HG03108 (cell line): ENCODE measurements at regions not wholly inside any gene's neighbourhood (a gene's known extent, or its start where the extent isn't known, plus 50 kb on each side); places are given as distances from the start of the nearest gene placed in this dataset.

Experiments
- ATAC-seq: cut with Tn5 transposase; IDR thresholded peaks from one replicate; pipeline ENCODE4 v1.9.1; 2021; ENCODE audit warnings: moderate library complexity; ENCODE audit not compliant: unreplicated experiment

DNA sequence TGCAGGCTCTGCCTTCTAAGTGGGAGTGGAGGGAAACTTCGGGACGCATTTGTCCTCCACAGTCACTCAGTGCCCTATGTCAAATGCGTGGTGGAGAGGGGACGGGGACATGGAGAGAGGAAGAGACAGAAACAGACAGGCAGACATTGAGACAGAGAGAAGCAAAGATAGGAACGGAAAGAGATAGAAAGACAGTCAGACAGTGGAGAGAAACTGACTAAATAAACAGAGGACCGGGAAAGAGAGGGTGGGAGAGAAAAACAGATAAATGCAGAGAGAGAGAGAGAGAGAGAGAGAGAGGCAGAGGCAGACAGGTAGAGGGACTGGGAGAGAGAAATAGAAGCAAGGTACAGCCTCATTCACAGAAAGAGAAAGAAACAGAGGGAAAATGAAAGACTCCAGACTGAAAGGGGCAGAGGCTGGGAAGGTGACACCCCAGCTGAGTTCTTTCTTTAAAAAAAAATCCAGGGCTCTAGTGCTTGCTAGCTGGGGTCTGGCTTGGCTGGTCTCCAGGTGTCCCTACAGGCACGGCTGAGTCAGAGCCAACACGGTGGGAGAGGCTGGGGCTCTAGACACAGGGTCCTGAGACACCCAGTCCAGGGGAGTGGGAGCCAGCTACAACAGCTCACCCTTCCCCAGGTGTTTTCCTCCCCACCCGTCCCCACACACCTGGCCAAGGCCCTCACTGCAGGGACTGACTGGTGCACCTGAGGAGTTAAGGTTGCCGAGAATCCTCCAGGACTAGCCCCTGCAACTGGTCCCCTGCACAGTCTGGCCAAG lies 506.1 kb upstream of the PROK2 start:
- no peak for ATAC-seq

DNA sequence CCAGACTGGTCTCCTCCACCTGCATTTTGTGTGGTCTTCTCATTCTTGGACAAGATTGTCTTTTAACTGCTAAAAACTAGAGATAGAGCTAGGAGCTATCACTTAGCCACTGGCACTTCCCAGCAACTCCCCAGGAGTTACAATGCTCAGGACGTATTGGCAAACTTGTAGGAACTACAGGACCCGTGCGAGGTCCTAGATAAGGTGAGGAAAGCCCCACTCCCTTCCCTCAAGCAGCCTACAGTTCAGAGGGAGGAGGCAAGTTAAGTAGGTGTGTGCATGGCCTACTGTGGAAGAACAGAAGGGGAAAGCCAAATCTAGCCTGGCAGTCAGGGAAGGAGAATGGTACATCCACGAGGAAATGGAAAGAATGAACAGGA lies 504.7 kb upstream of the PROK2 start:
- no peak for ATAC-seq

DNA sequence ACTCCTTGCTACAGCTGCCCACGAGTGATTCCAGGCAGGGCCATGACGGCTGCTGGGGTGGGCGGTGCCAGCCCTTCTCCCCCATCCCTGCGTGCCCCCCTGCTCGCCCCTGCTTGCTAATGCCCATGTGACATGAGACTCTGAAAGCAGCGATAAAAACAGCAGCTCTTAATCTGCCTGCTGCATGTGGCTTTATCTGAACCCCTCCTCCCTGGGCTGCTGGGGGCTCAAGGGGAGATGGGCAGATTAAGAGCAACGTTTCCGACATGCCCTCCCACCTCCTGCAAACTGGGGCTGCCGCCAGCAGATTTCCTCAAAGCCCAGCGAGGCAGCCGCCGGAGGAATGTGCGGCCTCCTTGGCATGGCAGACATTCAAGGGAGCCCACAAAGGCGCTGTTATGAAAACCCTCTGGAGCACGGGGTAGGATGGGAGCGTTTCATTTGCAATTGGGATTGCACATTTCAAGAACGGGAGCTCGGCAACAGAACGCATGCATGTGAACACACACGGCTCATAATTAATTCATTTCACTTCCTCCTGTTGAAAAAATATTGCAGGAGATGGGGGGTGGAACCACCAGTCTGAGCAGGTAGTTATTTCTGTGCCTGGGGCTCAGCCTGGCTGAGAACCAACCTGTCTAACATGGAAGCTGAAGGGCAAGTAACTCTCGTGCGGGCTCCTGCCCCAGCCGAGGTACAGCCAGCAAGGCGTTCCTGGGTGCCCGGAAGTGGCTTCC lies 504.2 kb upstream of the PROK2 start:
- no peak for ATAC-seq

DNA sequence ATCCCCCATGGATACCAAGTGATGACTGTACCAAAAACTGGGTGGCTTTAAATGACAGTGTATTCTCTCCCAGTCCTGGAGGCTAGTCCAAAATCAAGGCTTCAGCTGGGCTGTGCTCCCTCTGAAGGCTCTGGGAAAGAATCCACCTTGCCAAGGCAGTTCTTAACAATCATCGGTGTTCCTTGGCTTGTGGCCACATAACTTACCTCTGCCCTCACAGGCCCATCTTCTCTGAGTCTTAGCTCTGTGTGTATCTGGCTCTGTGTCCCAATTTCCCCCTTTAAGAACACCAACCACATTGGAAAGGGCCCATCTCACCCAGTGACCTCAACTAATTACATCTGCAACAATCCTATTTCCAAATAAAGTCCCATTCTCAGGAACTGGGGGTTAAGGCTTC lies 503.0 kb upstream of the PROK2 start:
- ATAC-seq, result no peak

DNA sequence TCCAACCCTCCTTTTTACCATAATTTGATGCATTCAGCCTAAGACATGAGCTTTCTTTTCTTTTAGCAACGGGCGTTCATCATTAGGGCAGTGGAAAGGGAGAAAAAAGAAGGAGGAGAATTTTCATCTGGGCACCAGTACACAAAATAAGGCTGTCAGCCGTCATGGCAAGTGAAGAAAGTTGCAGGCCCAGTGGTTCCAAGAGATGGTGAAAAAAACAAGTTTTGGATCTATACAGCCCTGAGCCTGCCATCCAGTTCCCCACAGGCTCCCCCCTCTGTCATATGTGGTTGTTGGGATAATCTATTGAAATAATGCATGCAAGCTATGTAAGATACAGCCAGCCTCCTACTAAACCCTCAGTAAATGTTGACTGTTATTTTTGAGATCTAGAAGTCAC lies 500.6 kb upstream of the PROK2 start:
- ATAC-seq, result no peak

DNA sequence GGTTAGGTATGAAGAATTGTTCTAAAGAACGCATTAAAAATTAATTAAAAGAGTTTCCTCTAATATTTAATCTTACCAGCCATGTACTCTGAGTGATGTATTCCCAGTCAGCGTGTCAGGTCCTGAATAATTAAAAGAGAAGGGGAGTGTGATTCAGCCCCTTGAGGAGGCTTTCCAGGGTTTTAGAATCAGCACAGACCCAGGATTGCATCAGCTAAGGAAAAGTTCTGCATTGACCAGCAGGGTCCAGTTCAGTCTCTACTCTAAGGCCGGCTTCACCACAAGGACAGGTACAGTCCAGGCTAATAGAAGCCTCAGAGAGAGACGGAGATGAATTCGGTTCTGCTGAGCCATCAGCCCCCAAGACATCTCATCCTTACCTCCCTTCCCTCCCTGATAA lies 499.5 kb upstream of the PROK2 start:
- no peak for ATAC-seq

DNA sequence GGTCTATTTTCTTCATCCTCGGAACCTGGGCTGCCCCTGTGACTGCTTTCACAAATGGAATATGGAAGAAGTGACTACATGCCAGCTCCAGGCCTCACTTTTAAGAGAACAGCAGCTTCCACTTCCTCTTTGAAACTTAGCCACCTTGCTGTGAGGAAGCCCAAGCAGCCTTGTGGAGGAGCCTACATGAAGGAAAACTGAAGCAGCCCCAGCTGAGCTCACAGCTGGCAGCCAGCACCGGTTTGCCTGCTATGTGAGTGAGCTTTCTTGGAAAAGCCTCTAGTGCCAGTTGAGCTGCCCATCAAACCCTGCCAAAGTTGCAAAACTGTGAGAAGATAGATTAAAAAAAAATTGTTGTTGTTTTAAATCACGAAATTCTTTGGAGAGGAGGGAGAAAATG lies 498.0 kb upstream of the PROK2 start:
- ATAC-seq, result no peak

DNA sequence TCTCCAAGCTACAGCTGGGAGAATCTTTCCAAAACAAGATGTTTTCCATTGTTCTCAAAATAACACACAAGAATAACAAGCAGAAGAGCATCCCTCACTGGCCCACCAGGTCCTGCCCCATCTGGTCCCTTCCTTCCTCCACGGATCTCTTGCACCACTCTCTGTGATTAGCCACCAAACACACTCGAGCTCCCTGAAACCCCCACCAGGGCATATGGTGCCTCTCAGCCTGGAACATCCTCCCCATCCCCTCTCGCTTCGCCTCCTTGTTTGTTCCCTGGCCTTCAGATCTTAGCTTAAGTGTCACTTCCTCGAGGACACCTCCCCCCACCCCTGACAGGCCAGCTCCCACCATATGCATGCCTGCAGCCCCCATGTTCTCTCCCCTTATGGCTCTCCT lies 496.6 kb upstream of the PROK2 start:
- no peak for ATAC-seq

DNA sequence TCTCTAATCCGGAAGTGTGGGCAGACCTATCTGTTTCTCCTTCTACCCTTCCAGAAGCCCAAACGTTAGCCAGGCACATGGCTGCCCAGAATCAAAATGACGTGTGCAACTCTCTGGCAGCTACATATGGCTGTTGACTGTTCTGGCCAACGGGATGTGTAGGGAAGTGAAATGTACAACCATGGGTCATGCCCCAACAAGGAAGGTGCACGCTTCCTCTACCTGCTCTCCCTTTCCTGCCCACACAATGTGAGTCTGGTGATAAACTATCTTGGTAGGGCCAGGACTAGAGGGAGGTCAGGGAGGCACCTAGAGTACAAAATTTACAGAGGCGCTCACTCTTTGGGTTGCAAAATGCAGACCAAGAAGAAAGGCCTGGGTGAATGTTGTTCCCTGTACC lies 495.9 kb upstream of the PROK2 start:
- no peak for ATAC-seq

DNA sequence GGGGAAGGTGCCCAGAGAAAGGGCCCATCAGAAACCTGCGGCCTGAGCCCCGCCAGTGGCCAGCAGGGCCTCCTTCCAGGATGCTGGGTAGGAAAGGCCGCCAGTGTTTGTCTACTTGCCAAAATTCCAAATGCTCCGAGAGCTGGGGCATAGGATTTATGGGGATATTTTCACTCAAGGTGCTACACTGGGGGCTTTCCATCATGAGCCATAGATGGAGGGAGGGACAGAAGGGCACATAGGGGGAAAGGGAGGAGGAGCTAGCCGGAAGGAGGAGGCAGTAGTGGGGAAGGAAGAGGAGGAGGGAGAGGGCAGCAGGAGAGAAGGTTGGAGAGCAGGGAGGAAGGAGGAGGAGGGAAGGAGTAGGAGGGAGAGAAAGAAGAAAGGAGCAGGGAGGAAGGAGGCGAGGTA lies 494.7 kb upstream of the PROK2 start:
- ATAC-seq, result no peak

DNA sequence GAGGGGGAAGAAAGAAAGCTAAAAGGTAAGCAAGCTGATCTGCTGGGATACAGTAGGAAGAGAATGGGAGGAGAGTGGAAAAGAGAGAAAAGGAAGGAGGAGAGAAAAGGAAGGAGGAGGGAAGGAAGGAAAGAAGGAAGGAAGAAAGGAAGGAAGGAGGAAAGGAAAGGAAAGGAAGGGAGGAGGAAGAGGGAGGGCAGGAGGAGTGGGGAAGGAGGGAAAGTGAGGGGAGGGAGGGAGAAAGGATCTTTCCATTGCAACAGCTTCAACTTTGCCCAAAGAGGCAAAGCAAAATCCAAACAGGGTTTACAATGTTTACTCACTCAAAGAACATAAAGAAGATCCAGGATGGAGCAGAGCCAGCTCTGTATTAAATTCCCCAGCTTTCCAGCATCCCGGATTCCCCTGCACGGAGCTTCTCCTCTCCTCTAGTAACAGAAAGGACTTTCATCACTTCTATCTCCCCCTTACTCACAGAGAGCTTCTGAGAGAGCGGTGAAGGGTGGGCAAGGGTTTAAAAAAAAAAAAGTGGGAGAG lies 494.2 kb upstream of the PROK2 start:
- no peak for ATAC-seq

DNA sequence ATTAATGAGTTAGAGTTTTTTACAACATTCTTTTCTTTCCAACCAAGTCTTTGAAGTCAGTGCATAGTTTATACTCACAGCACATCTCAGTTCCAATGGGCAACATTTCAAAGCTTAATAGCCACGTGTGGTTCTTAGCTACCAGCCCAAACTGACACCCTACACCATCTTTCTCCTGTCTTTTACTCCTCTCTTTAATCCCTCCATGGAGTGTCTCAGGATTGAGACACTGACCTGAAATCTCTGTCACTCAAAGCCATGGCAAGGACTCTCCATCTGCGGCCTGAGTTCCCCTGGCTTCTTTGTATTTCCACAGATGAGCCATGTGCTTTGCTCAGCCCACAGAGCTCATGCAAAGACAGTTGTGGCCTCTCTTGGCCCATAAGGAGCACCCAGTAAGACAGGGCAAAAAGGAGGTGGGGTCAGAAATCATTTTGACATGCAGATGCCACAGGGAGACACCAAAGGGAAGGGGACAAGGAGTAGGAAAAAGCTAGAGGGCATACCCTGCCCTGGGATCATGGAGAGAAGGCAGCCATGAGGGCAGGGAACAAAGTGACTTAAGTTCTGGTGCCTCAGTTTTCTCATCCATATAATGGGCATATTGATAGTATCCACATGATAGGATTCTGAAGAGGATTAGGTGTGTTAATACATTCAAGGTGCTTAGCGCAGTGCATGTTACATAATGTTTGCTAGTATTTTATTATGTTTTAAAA lies 493.6 kb upstream of the PROK2 start:
- ATAC-seq, result no peak

DNA sequence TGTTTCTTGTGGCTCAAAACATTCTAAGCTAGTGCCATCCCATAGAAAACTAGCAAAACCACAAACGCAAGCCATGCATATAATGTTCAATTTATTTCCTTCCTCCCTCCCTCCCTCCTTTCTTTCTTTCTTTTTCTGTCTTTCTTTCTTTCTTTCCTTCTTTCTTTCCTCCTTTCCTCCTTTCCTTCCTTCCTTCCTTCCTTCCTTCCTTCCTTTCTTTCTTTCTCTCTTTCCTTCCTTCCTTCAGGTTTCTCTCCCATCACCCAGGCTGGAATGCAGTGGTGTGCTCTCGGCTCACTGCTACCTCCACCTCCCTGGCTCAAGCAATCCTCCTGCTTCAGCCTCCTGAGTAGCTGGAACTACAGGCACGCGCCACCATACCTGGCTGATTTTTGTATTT lies 492.8 kb upstream of the PROK2 start:
- ATAC-seq, result no peak

DNA sequence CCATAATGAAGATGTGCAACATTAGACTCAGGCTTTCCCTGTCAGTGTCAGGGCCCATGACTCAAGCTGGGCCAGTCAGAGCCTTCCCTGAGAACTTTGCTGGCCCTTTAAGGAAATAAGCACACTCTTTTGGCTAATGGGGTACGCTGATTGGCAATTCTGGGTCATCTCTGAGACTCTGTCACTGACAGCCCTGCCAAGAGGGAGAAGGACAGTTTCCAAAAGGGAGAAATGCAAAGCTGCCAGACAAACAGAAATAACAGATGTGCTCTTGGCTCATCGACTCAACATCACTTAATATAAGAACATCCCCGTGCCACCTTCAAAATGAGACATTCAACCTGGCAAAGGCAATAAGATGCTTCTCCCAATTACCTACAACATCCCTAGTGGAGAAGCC lies 491.9 kb upstream of the PROK2 start:
- no peak for ATAC-seq

DNA sequence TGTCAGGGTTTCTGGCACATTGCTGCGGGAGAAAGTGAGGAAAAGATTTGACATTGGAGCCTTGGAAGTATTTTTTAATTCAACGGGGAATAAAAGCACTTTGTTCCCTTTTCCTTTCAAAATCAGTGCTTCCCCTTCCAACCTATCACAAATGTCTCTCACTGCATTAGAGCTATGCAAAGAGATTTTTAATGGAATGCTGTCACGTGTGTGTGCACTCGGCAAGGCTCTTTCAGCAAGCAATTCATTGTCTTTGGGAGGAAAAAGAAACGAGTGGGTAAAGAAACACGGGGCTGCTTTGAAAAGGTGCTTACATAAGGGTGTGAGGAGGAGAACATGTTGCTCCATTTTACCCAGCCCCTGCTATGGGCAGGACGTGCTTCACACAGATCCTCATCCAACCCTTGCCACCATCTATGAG lies 490.4 kb upstream of the PROK2 start:
- ATAC-seq, result no peak

DNA sequence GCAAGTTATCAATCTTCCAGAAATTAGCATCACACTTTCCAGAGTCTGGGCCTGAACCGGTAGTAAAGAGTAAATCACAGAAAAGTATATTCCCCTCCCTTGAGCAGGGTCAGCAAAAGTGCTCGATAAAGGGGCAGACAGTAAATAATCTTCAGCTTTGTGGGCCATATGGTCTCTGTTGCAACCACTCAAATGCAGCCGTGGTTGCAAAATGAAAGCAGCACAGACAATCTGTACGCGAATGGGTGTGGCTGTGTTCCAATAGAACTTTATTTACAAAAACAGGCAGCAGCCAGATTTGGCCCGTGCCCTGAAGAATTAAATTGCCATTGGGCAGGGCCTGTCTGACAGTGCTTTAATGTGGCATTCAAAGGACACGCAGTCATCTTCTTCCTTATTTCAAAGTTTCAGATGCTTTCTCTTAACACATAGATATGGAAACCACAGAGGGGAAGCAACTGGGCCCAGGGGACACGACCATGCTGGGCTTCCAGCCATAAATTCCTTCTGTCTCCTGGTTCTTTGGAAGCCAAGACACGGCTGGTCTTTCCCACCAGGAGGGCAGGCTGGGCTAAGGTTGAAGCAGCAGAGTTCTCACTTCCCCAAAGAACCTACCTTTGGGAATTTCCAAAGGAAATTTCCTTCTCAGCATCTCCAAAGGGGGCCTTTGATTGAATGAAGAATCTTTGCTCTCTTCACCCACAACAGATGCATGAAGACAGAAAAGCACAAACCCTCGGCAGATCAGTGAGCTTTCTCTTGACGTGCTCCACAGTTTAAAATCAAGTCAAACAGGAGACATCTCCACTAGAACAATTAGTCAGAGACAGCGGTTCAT lies 489.8 kb upstream of the PROK2 start:
- ATAC-seq, result no peak

DNA sequence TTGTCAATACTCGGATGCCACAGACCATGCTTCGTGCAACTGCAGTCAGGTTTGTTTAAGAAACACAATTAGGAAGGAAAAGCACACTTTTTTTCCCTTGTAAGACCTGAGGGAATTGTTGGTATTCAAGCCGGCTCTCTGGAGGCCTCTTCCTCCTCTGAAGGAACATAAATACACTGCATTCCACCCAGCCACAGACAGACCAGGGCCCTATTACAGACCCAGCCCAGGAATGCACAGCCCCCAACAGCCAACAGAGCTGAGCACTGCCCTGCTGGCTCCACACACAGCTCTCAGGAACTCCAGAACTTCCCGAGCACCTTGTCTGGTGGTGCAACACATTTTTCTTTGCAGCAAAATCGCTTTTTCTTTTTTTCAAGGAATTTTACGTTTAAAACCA lies 488.7 kb upstream of the PROK2 start:
- ATAC-seq, result no peak

DNA sequence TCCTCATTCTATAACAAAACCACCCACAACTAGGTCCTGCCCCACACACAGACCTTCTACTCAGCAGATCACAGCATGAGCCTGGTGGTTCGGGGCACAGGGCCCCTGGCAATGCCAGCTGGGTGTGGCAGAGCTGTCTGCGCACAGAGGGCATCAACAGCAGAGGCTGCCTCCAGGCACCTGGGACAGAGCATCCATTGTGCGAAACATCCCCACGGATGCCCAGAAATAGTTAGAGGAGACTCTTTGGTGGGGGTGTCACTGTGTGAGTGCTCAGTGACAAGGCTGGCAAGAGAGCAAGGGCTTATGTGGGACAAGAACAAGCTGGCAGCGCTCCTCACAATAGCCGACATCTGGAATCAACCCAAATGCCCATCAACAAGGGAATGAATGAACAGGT lies 487.4 kb upstream of the PROK2 start:
- ATAC-seq, result no peak

DNA sequence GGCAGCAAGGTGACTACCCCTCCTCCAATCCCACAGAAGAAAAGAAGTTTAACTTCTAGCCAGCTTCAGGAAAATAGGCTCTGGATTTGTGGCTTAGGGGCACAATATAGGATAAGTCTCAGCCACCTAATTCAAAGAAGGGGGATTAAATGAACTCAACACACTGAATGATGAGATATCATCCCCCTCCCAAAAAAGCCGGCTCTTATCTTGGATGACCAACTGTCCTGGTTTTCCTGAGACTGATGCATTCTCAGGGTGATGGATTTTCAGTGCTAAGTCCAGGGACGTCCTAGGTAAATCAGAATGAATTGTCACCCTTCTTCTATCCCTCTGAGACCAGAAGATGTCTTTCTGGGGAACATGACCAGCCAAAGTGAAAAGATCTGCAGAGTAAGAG lies 487.0 kb upstream of the PROK2 start:
- ATAC-seq, result no peak

DNA sequence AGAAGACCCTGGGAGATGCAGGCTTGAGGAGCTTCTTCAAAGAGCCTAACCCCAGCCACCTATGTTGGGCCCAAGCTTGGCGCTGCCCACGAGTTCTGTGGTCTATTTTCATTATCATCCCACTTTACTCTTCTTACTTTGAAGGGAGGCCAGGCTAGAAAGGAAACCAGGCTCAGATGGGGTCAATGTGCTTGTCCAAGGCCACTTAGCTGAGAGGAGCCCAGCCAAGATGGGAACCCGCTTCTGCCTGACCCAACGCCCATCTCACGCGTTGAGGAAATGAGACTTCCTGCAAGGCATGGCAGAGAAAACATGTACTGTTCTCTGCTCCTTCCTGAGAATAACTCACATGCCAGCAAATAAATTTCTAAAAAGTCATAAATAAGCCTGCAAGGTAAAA lies 486.3 kb upstream of the PROK2 start:
- ATAC-seq, result no peak

DNA sequence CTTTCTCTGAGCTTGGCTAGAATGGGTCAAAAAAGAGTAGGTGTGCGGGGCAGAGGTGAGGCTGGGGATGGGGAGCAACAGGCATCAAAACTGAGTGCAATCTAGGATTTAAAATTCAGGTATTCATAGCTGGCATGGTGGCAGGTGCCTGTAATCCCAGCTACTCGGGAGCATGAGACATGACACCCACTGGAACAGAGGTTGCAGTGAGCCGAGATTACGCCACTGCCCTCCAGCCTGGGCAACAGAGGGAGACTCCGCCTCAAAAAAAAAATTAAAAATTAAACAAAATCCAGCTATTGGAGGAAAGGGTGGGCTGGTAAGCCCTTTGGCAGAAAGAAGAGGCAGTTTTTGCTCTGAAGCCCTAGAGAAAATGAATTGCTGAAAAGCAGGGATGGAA lies 485.8 kb upstream of the PROK2 start:
- no peak for ATAC-seq
